Uterus (tissue), 2 donors: ENCODE measurements at regions not wholly inside any gene's neighbourhood (a gene's known extent, or its start where the extent isn't known, plus 50 kb on each side); places are given as distances from the start of the nearest gene placed in this dataset.

Experiments used
- CTCF ChIP-seq, 4 experiments: fragments of 200-600 bp in 2 of 4; fragments of 450-650 bp in 2 of 4; sonication (generic) in 2 of 4; IDR thresholded peaks; one replicate each; pipeline ENCODE4 v1.5.1; 2016 to 2019; ENCODE audit warnings: antibody characterized with exemption in 4 of 4, mild to moderate bottlenecking in 2 of 4, moderate library complexity in 1 of 4
- POLR2A ChIP-seq, 2 donors: fragments of 450-650 bp; IDR thresholded peaks; one replicate each; pipeline ENCODE4 v1.6.1; 2016; ENCODE audit warnings: antibody characterized with exemption in 2 of 2, mild to moderate bottlenecking in 1 of 2, moderate library complexity in 1 of 2

- TF ChIP-seq POLR2A (IDR thresholded peaks at IDR 0.05), result no peak
- peak; percentile 28 to 44 (median 35) for TF ChIP-seq CTCF (IDR thresholded peaks at IDR 0.05)
These were observed 57.8 kb upstream of the XAGE1B start for GRCh38 chrX:52574416-52575275.
